K562 (cell line): ENCODE measurements at regions not wholly inside any gene's neighbourhood (a gene's known extent, or its start where the extent isn't known, plus 50 kb on each side); places are given as distances from the start of the nearest gene placed in this dataset.

Source experiments
- ATF1 ChIP-seq, 2 experiments: fragments of 450-650 bp in 1 of 2; IDR thresholded peaks; 2 replicates each; pipeline ENCODE4 v1.6.1; 2016; ENCODE audit warnings: missing compliant biosample characterization in 1 of 2, missing genetic modification characterization in 1 of 2
- CC2D1A ChIP-seq: fragments of 450-650 bp; IDR thresholded peaks from 2 replicates; pipeline ENCODE4 v1.6.1; 2017; ENCODE audit warnings: mild to moderate bottlenecking
- CREB3 ChIP-seq: fragments of 450-650 bp; conservative IDR thresholded peaks from 2 replicates; pipeline ENCODE4 v1.6.1; 2016; ENCODE audit warnings: missing genetic modification characterization, low read depth, mild to moderate bottlenecking, missing compliant biosample characterization, moderate library complexity
- GABPB1 ChIP-seq: sonication (generic); formaldehyde crosslinking; IDR thresholded peaks from 2 replicates; pipeline ENCODE4 v1.8.0; 2022; ENCODE audit warnings: mild to moderate bottlenecking, missing genetic modification reagents
- GTF2E2 ChIP-seq: fragments of 200-800 bp; sonication (Bioruptor generic); IDR thresholded peaks from 2 replicates; pipeline ENCODE4 v1.6.1; 2016; ENCODE audit warnings: missing genetic modification characterization, missing compliant biosample characterization
- HCFC1 ChIP-seq: IDR thresholded peaks from 2 replicates; pipeline ENCODE4 v1.6.1; 2012; ENCODE audit warnings: low read depth, low read length, improper control_type of control experiment
- KAT7 ChIP-seq: sonication (generic); formaldehyde crosslinking; IDR thresholded peaks from 2 replicates; pipeline ENCODE4 v1.8.0; 2022; ENCODE audit warnings: missing genetic modification reagents, mild to moderate bottlenecking, borderline replicate concordance
- NBN ChIP-seq: fragments of 450-650 bp; IDR thresholded peaks from 2 replicates; pipeline ENCODE4 v1.6.1; 2016; ENCODE audit warnings: low read depth, mild to moderate bottlenecking
- NR2C2 ChIP-seq, 2 experiments: fragments of 200-800 bp in 1 of 2; sonication (Bioruptor generic) in 1 of 2; sonication (generic) in 1 of 2; formaldehyde crosslinking in 1 of 2; IDR thresholded peaks; 2 replicates each; pipeline versions ENCODE4 v1.6.1 to v1.8.0; 2016 to 2022; ENCODE audit warnings: mild to moderate bottlenecking in 1 of 2, missing compliant biosample characterization in 1 of 2, missing genetic modification characterization in 1 of 2, missing genetic modification reagents in 1 of 2
- PRDM10 ChIP-seq: fragments of 450-650 bp; IDR thresholded peaks from 2 replicates; pipeline ENCODE4 v1.6.1; 2018; ENCODE audit not compliant: partially characterized antibody
- RBBP5 ChIP-seq: fragments of 200-600 bp; sonication (generic); IDR thresholded peaks from 2 replicates; pipeline ENCODE4 v1.6.1; 2012; ENCODE audit warnings: borderline replicate concordance, mild to moderate bottlenecking, low read length, control low read depth, inconsistent platforms; ENCODE audit not compliant: insufficient read depth, poor library complexity, severe bottlenecking
- RBFOX2 ChIP-seq: fragments of 200-400 bp; formaldehyde crosslinking; IDR thresholded peaks from 2 replicates; pipeline ENCODE4 v1.6.1; 2017; ENCODE audit warnings: low read depth, mild to moderate bottlenecking, low read length, moderate library complexity
- SMAD1 ChIP-seq: fragments of 150-350 bp; IDR thresholded peaks from 2 replicates; pipeline ENCODE4 v1.6.1; 2014; ENCODE audit warnings: low read length, low read depth; ENCODE audit not compliant: partially characterized antibody
- XRCC5 ChIP-seq: fragments of 200-400 bp; formaldehyde crosslinking; IDR thresholded peaks from 2 replicates; pipeline ENCODE4 v1.6.1; 2017; ENCODE audit warnings: low read depth, mild to moderate bottlenecking, low read length
- ZNF395 ChIP-seq: fragments of 200-800 bp; sonication (Bioruptor generic); IDR thresholded peaks from 2 replicates; pipeline ENCODE4 v1.6.1; 2017; ENCODE audit warnings: missing genetic modification characterization, missing compliant biosample characterization
- TF ChIP-seq, protein P1 (sequence below): fragments of 250-450 bp; sonication (Bioruptor Pico); IDR thresholded peaks from 2 replicates; pipeline ENCODE4 v1.4.0; 2020

- TF ChIP-seq, protein P1, sequence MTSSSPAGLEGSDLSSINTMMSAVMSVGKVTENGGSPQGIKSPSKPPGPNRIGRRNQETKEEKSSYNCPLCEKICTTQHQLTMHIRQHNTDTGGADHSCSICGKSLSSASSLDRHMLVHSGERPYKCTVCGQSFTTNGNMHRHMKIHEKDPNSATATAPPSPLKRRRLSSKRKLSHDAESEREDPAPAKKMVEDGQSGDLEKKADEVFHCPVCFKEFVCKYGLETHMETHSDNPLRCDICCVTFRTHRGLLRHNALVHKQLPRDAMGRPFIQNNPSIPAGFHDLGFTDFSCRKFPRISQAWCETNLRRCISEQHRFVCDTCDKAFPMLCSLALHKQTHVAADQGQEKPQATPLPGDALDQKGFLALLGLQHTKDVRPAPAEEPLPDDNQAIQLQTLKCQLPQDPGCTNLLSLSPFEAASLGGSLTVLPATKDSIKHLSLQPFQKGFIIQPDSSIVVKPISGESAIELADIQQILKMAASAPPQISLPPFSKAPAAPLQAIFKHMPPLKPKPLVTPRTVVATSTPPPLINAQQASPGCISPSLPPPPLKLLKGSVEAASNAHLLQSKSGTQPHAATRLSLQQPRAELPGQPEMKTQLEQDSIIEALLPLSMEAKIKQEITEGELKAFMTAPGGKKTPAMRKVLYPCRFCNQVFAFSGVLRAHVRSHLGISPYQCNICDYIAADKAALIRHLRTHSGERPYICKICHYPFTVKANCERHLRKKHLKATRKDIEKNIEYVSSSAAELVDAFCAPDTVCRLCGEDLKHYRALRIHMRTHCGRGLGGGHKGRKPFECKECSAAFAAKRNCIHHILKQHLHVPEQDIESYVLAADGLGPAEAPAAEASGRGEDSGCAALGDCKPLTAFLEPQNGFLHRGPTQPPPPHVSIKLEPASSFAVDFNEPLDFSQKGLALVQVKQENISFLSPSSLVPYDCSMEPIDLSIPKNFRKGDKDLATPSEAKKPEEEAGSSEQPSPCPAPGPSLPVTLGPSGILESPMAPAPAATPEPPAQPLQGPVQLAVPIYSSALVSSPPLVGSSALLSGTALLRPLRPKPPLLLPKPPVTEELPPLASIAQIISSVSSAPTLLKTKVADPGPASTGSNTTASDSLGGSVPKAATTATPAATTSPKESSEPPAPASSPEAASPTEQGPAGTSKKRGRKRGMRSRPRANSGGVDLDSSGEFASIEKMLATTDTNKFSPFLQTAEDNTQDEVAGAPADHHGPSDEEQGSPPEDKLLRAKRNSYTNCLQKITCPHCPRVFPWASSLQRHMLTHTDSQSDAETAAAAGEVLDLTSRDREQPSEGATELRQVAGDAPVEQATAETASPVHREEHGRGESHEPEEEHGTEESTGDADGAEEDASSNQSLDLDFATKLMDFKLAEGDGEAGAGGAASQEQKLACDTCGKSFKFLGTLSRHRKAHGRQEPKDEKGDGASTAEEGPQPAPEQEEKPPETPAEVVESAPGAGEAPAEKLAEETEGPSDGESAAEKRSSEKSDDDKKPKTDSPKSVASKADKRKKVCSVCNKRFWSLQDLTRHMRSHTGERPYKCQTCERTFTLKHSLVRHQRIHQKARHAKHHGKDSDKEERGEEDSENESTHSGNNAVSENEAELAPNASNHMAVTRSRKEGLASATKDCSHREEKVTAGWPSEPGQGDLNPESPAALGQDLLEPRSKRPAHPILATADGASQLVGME (CRISPR knock-in tag): no peak
- TF ChIP-seq PRDM10: no peak
- no peak for TF ChIP-seq XRCC5
- no peak for TF ChIP-seq CREB3 (tag)
- no peak for TF ChIP-seq HCFC1
- TF ChIP-seq ZNF395: no peak
- TF ChIP-seq GABPB1 (CRISPR knock-in tag): no peak
- TF ChIP-seq NR2C2 (CRISPR knock-in tag; IDR thresholded peaks at IDR 0.05): no peak
- TF ChIP-seq NR2C2 (tag; IDR thresholded peaks at IDR 0.05): no peak
- TF ChIP-seq NBN: no peak
- no peak for TF ChIP-seq RBFOX2
- TF ChIP-seq SMAD1: no peak
- TF ChIP-seq CC2D1A: no peak
- TF ChIP-seq ATF1 (CRISPR knock-in tag; IDR thresholded peaks at IDR 0.05): no peak
- TF ChIP-seq ATF1 (tag; IDR thresholded peaks at IDR 0.05): no peak
- no peak for TF ChIP-seq GTF2E2 (tag)
- no peak for TF ChIP-seq RBBP5
- TF ChIP-seq KAT7 (CRISPR knock-in tag): no peak
These were observed 63.0 kb upstream of the BTG1 start (continued) for GRCh38 chr12:92208613-92209121.
